Activated CD8-positive, alpha-beta memory T cell treated with anti-CD3 and anti-CD28 coated beads for 48 hours (primary cell): ENCODE measurements at regions not wholly inside any gene's neighbourhood (a gene's known extent, or its start where the extent isn't known, plus 50 kb on each side); places are given as distances from the start of the nearest gene placed in this dataset.
"Not testable (repeated sequence)": the region's sequence is repeated elsewhere in the genome, so short reads cannot be mapped to it uniquely, and the experiment has no call there.

Experiments used
- DNase-seq, 3 experiments: peaks; one replicate each; pipeline ENCODE4 v3.0.0-alpha.2; 2020; ENCODE audit warnings: low read depth in 2 of 3, low spot score in 2 of 3

DNA sequence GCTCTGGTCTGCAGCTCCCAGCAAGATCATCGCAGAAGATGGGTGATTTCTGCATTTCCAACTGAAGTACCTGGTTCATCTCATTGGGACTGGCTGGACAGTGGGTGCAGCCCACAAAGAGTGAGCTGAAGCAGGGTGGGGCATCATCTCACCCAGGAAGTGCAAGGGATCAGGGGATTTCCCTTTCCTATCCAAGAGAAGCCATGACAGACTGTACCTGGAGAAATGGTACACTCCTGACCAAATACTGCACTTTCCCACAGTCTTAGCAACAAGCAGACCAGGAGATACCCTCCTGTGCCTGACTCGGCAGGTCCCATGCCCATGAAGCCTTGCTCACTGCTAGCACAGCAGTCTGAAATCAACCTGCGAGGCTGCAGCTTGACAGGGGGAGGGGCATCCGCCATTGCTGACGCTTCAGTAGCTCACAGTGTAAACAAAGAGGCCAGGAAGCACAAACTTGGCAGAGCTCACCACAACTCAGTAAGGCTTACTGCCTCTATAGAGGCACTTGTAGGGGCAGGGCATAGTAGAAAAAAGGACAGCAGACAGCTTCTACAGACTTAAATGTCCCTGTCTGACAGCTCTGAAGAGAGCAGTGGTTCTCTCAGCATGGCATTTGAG, 60.5 kb downstream of the AREG start:
- not testable (repeated sequence) for DNase-seq

DNA sequence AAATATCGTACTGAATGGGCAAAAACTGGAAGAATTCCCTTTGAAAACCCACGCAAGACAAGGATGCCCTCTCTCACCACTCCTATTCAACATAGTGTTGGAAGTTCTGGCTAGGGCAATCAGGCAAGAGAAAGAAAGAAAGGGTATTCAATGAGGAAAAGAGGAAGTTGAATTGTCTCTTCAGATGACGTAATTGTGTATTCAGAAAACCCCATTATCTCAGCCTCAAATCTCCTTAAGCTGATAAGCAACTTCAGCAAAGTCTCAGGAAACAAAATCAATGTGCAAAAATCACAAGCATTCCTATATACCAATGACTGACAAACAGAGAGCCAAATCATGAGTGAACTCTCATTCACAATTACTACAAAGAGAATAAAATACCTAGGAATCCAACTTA, 64.4 kb downstream of the AREG start:
- not testable (repeated sequence) for DNase-seq

GRCh38 chr4:74516303-74516702, 71.4 kb downstream of the AREG start:
- no peak for DNase-seq

GRCh38 chr4:74517996-74518395, 73.1 kb downstream of the AREG start:
- DNase-seq: no peak

GRCh38 chr4:74522251-74522991, 77.5 kb downstream of the AREG start:
- DNase-seq: no peak

- DNase-seq: no peak
Measured at GRCh38 chr4:74523096-74523495, 78.2 kb downstream of the AREG start.

DNA sequence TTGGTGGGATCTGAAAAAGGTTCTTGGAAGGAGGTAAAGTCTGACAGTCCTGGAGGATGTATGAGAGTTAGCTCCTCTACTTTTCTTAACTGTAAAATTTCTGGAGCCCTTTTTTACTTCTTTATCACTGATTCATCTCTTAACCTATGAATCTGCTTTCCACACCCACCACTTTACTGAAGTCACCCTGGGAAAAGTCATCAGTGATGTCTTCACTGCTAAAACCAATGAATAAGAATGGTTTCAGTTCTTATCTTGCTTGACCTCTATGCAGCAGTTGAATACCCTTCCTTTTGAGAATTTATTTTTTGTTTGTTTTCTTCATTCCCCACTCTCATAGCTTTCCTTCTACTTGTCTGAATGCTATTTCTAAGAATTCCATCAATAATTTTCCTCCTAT, 80.0 kb downstream of the AREG start:
- DNase-seq: no peak

GRCh38 chr4:74527049-74527448, 82.1 kb downstream of the AREG start:
- DNase-seq: no peak

DNA sequence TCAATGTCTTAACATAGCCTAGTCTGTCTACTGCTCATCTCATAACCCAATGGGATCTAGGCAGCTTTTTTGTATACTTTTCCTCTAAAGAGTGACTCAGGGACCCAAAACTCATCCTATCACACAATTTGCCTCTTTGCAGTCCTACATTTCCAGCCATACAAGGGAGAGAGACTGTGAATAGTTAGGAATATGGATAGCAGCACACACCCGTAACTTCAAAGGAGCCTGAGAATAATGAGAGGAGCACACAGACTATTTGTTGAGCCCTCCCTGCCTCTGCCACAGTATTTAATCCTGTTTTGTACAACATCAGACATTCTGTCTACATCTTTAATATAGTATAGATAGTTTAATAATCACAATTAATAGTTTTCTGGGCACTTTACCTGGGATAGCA, 83.2 kb downstream of the AREG start:
- no peak for DNase-seq

DNA sequence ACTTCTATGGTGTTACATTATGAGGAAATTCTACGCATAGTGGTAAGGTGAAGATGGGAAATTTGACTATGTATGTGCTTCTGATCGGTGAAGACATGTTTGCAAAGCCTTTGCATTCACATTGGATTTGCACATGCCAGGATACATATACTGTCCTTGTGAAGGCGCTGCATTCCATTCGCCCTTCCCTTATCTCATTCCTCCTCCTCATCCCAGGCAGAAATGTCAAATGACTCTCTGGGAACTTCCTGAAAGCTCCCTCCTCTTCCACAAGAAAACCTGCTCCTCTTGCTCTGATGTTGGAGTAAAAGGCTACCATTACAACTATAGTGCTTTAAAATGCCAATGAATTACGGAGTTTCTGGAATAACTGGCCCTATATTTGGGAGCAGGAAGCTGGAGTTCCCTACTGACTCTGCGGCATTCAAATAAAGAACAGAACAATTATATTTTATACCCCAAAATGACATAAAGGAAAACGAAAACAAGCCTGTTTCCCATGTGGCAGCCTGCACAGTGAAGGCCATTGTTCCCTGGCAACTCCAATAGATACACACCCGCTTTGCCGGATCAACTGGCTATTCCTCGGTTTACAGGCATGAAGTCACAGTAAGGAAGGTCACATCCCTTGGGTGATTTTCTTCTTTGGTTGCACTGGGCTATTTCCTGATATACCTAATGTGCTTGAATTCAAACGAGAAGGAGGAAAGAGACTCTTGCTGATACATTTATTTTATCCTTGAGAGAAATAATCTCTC, 84.5 kb downstream of the AREG start:
- DNase-seq: no peak

DNA sequence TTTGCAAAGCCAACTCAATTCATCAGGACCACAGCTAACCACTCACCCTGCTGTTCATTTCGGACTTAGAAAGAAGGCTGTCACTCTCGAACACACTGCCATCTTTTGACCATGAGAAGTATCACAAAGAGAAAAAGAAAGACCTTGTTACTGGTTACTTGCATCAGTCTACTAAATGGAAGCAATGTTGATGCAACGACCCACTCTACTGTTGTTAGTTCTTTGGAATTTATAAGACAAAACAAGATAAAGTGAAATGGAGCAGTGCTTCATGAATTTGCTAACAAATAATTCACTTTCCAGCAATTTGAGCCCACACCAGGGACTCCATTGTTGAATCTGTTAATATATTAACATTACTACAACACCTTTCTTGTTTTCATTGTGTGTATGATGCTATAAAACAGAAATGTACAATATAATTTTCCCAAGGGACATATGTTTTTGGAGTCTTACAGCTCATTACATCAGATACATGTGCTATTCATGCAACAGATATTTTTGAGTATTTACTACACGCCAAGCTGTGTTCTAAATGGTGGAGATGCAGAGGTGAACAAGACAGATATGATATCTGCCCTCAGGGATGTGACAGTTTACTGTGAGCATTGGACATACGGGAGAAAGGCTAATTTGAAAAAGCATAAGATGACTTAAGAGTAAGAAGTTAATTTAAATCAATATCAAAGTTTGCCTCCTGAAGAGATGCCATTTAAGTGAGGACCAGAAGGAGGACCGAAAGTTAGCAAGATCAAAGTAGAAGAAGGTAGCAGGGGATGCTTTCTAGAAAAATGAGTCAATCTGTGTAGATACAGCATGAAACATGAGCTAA, 87.2 kb downstream of the AREG start:
- DNase-seq: no peak

- no peak for DNase-seq
Measured at GRCh38 chr4:74534121-74534520, 89.2 kb downstream of the AREG start.

DNA sequence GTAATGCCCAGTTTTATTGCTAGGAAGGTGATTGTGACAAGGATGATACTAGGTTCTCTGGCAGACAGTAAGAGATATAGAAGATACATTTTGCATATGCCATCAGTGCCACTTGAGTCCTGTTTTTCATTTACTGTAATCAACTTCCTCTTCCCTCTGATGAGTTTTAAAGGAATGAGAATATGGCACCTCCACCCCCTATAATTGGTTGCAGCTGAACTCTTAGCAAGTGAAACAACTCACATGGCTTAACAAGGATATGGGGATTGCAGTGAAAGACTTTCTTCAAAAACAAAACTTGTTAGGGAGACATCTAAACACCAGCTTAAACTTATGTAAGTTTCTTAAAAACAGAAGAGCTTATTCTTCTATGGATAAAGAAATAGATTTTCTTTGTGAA, 90.0 kb downstream of the AREG start:
- DNase-seq: no peak

GRCh38 chr4:74535512-74535911, 90.6 kb downstream of the AREG start:
- DNase-seq: no peak

DNA sequence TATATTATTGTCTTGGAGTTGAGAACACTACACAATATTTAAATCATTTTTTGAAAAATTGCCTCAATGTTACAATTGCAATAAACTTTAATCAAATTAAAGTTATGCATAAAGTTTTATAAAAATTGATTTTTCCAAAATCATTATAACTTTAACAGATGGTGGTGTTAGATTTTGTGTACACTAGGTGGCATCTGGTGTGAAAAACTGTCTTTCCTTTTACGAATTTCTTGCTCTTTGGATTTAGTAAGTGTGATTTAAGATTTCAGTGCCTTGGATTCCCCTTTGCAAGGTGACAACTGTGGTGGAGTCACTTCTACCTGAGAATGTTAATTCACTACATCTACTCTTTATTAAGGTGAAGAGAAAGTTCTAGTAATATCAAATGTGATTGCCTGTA, 91.6 kb downstream of the AREG start:
- no peak for DNase-seq

DNA sequence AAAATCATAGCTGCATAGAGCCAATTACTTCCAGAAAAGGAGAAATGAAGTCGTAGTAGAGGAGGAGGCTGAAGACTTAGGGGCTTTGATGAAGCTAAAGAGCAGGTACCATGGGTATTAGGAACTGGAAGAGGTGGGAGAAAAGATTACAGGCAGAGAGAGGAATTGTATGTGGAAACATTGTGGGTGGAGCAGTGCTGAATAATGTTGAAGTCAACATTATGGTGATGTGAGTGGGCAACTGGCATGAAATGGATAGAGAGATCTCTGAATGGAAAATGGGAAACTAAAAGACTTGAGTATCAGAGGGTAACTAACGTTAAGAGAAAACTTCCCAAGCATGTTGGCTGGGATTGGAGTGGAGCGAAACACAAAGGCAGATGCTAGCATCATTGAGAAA, 92.5 kb downstream of the AREG start:
- DNase-seq: no peak

- no peak for DNase-seq
Measured at GRCh38 chr4:74539044-74539790, 94.3 kb downstream of the AREG start.

- DNase-seq: no peak
Measured at GRCh38 chr4:74540193-74540592, 95.3 kb downstream of the AREG start.

- DNase-seq: no peak
Measured at GRCh38 chr4:74541667-74542066, 96.7 kb downstream of the AREG start.

- DNase-seq: no peak
Measured at GRCh38 chr4:74543231-74543781, 98.4 kb downstream of the AREG start.
